ENCODE measurements at regions not wholly inside any gene's neighbourhood (a gene's known extent, or its start where the extent isn't known, plus 50 kb on each side); places are given as distances from the start of the nearest gene placed in this dataset.
A peak's percentile ranks its signal among the peaks of the same experiment; 100 is the strongest.

GRCh38 chr14:54338696-54339317 is 58.0 kb upstream of the CDKN3 start:
- no peak overlapping the region for H3K18ac ChIP-seq (ENCODE audit: extremely low read depth, low read length)
- H2AFZ ChIP-seq (ENCODE audit: low read length): no peak overlapping the region
- H3K79me1 ChIP-seq (ENCODE audit: low read depth, low read length): no peaks in the 10 kb centered on the region
- H3K23me2 ChIP-seq (ENCODE audit: low read depth, low read length): no peaks in the 10 kb centered on the region
- no peaks in the 10 kb centered on the region for H4K20me1 ChIP-seq (replicated peaks in 1 of 2; ENCODE audit: control insufficient read depth in 1 of 2, insufficient read depth in 2 of 2, low read length in 2 of 2)
- H2BK20ac ChIP-seq (ENCODE audit: low read length): no peak overlapping the region
- no peak overlapping the region for H4K91ac ChIP-seq (replicated peaks; ENCODE audit: insufficient read length, low read length)
- H2BK120ac ChIP-seq (replicated peaks; ENCODE audit: low read depth, low read length): no peak overlapping the region
- DNase-seq (ENCODE audit: low read depth in 1 of 2, low spot score in 2 of 2) (no peak), FAIRE-seq (peak; percentile 76)
- no peak overlapping the region for H3K4ac ChIP-seq (replicated peaks; ENCODE audit: insufficient read length, low read depth, low read length)
- no peak overlapping the region for H3K27ac ChIP-seq (ENCODE audit: low read depth, low read length)
- TF ChIP-seq POU5F1 (IDR thresholded peaks at IDR 0.05; ENCODE audit: low read depth, low read length): no peak
- no peak for TF ChIP-seq SP1 (IDR thresholded peaks at IDR 0.05; ENCODE audit: low read depth, low read length)
- TF ChIP-seq RAD21 (IDR thresholded peaks at IDR 0.05 in 1 of 2, conservative IDR thresholded peaks at IDR 0.05 in 1 of 2; ENCODE audit: low read depth in 2 of 2, low read length in 2 of 2): peak; percentile 83 to 89
- TF ChIP-seq CTCF (IDR thresholded peaks at IDR 0.05; ENCODE audit: control extremely low read depth in 1 of 3, insufficient read depth in 1 of 3, low read depth in 1 of 3, low read length in 3 of 3): peak in 2 of 3 experiments; percentile 64 to 67; a peak in 3 of 4 replicates
- no peak overlapping the region for H4K8ac ChIP-seq (ENCODE audit: extremely low read depth, insufficient read depth, low read length)
- H3K9me3 ChIP-seq (ENCODE audit: insufficient read depth in 2 of 2, low read depth in 1 of 2, low read length in 1 of 2): no peaks in the 10 kb centered on the region
- no peak overlapping the region for H3K56ac ChIP-seq (replicated peaks; ENCODE audit: insufficient read length, low read depth, low read length)
- H4K5ac ChIP-seq (ENCODE audit: insufficient read length, low read depth, low read length): no peak overlapping the region
- no peak overlapping the region for H3K4me3 ChIP-seq (ENCODE audit: extremely low read depth in 1 of 4, insufficient read depth in 2 of 4, low read depth in 3 of 4, low read length in 4 of 4)
- CTCF ChIA-PET (ENCODE audit: partially characterized antibody): interaction anchor here (0.5 to 4.4 kb wide), 18 partner anchors 9 to 928 kb away, joined by 3 to 26 read pairs (median 3); no protein-coding TSS in a partner anchor
- H3K14ac ChIP-seq (ENCODE audit: insufficient read length): no peak overlapping the region
- no peak overlapping the region for H2BK5ac ChIP-seq (ENCODE audit: low read depth, low read length)
- POLR2A ChIA-PET (ENCODE audit: partially characterized antibody): interaction anchor here (1.6 kb wide), 1 partner anchor 24 kb away, joined by 4 read pairs; no protein-coding TSS in a partner anchor
- H2AK5ac ChIP-seq (ENCODE audit: low read depth, low read length): no peak overlapping the region
- H3K27me3 ChIP-seq (replicated peaks in 1 of 4; ENCODE audit: control insufficient read depth in 3 of 4, extremely low read depth in 1 of 4, insufficient read depth in 3 of 4, low read length in 3 of 4): no peaks in the 10 kb centered on the region
- H2BK15ac ChIP-seq (ENCODE audit: low read length): peak overlapping the region; percentile 38; the same call in 1 of the 2 replicates
- no peak overlapping the region for H2BK12ac ChIP-seq (ENCODE audit: low read depth, low read length)
- H3K79me2 ChIP-seq (ENCODE audit: control insufficient read depth in 1 of 2, insufficient read depth in 2 of 2, low read length in 2 of 2): no peaks in the 10 kb centered on the region
- WGBS, 2 experiments (ENCODE audit: extremely low coverage in 1 of 2, insufficient coverage in 1 of 2, insufficient read length in 1 of 2, insufficient replicate concordance in 2 of 2, low coverage in 1 of 2, low lambda C conversion rate in 2 of 2, missing lambda C conversion rate in 1 of 2): 66% methylated on average over 6 of the region's 6 CpGs; no CpG with 5 or more reads in 1 of the 2 experiments
- H3K23ac ChIP-seq (ENCODE audit: insufficient read length): no peak overlapping the region
- H3K4me2 ChIP-seq (ENCODE audit: insufficient read depth in 1 of 2, low read depth in 2 of 2, low read length in 2 of 2): no peak overlapping the region
- H3K4me1 ChIP-seq (replicated peaks in 1 of 4; ENCODE audit: control insufficient read depth in 3 of 4, insufficient read depth in 4 of 4, low read length in 3 of 4): peaks cover 0 to 7% (median 1%) of the 10 kb centered on the region in 4 experiments; a peak in 3 of 7 replicates
- no peaks in the 10 kb centered on the region for H3K36me3 ChIP-seq (ENCODE audit: control insufficient read depth in 2 of 4, insufficient read depth in 4 of 4, low read length in 3 of 4)
- H3K9ac ChIP-seq (replicated peaks in 1 of 4; ENCODE audit: extremely low read depth in 1 of 4, low read depth in 3 of 4, low read length in 3 of 4): no peak overlapping the region
